Testis (tissue), 2 donors: ENCODE measurements at regions not wholly inside any gene's neighbourhood (a gene's known extent, or its start where the extent isn't known, plus 50 kb on each side); places are given as distances from the start of the nearest gene placed in this dataset.

ENCODE experiments used
- DNase-seq: peaks from one replicate; pipeline ENCODE4 v3.0.0-alpha.2; 2019
- H3K27ac ChIP-seq, 2 donors: fragments of 200-600 bp; sonication (generic); one replicate each; pipeline ENCODE4 v1.5.1; 2019
- H3K27me3 ChIP-seq: fragments of 200-600 bp; sonication (generic); one replicate; pipeline ENCODE4 v1.5.1; 2019
- H3K36me3 ChIP-seq: fragments of 200-600 bp; sonication (generic); one replicate; pipeline ENCODE4 v1.5.1; 2017; ENCODE audit warnings: low read depth; ENCODE audit errors: missing control alignments
- H3K4me1 ChIP-seq: fragments of 200-600 bp; sonication (generic); one replicate; pipeline ENCODE4 v1.5.1; 2019
- H3K4me3 ChIP-seq, 2 donors: fragments of 200-600 bp; sonication (generic); one replicate each; pipeline ENCODE4 v1.5.1; 2017 to 2019
- H3K9me3 ChIP-seq: fragments of 200-600 bp; sonication (generic); one replicate; pipeline ENCODE4 v1.5.1; 2017
- CTCF ChIP-seq, 3 experiments: fragments of 450-650 bp in 2 of 3; fragments of 200-600 bp in 1 of 3; sonication (generic) in 1 of 3; IDR thresholded peaks; one replicate each; pipeline ENCODE4 v1.5.1; 2016 to 2019; ENCODE audit warnings: antibody characterized with exemption in 3 of 3, mild to moderate bottlenecking in 2 of 3, moderate library complexity in 1 of 3
- POLR2A ChIP-seq: fragments of 450-650 bp; IDR thresholded peaks from one replicate; pipeline ENCODE4 v1.6.1; 2017; ENCODE audit warnings: antibody characterized with exemption, mild to moderate bottlenecking, moderate library complexity
- WGBS, 2 donors: methylation state at CpG; one replicate each; pipeline ENCODE4 v1.1.5; 2018; 5-methylcytosine and 5-hydroxymethylcytosine counted together
- intact Hi-C: fragments of 100-400 bp; cut with DNase I; formaldehyde crosslinking; loops from one replicate; pipeline ENCODE4 v1.15.1; 2023; ENCODE audit warnings: low total_unique reads

- DNase-seq: no peak
- Histone ChIP-seq H3K4me1 (no peaks in the 10 kb centered on the region), H3K27me3 (no peaks in the 10 kb centered on the region), H3K9me3 (no peaks in the 10 kb centered on the region), H3K27ac (no peak overlapping the region), H3K4me3 (no peak overlapping the region), H3K36me3 (no peaks in the 10 kb centered on the region)
- TF ChIP-seq POLR2A (no peak), CTCF (IDR thresholded peaks at IDR 0.05) (no peak)
- intact Hi-C loops: no loop called here
- WGBS, 2 donors: 89 to 95% methylated on average over 6 of the region's 6 CpGs
These were observed 412.2 kb upstream of the FAT1 start for GRCh38 chr4:187135878-187136277.

GRCh38 chr4:187139141-187139540 is 415.5 kb upstream of the FAT1 start:
- Histone ChIP-seq H3K36me3 (no peaks in the 10 kb centered on the region), H3K27me3 (no peaks in the 10 kb centered on the region), H3K27ac (no peak overlapping the region), H3K4me1 (no peaks in the 10 kb centered on the region), H3K4me3 (no peak overlapping the region), H3K9me3 (no peaks in the 10 kb centered on the region)
- 85 to 98% methylated on average over 4 of the region's 4 CpGs for WGBS, 2 donors
- no peak for DNase-seq
- no peak for TF ChIP-seq POLR2A
- TF ChIP-seq CTCF (IDR thresholded peaks at IDR 0.05): no peak
- intact Hi-C loops: no loop called here

- no peak overlapping the region for H3K4me3 ChIP-seq
- no peak overlapping the region for H3K27ac ChIP-seq
- H3K27me3 ChIP-seq: no peaks in the 10 kb centered on the region
- H3K9me3 ChIP-seq: no peaks in the 10 kb centered on the region
- WGBS, 2 donors: 77 to 86% methylated on average over 7 of the region's 7 CpGs
- TF ChIP-seq POLR2A (no peak), CTCF (IDR thresholded peaks at IDR 0.05) (no peak)
- no peaks in the 10 kb centered on the region for H3K36me3 ChIP-seq
- H3K4me1 ChIP-seq: peaks cover 6% of the 10 kb centered on the region
- DNase-seq: no peak
- intact Hi-C loops: no loop called here
These were observed 417.4 kb upstream of the FAT1 start for GRCh38 chr4:187141101-187141500.

- WGBS, 2 donors: 86 to 90% methylated on average over 8 of the region's 8 CpGs
- no peak for DNase-seq
- TF ChIP-seq POLR2A (no peak), CTCF (IDR thresholded peaks at IDR 0.05) (no peak)
- H3K4me1 ChIP-seq: peaks cover 6% of the 10 kb centered on the region
- H3K4me3 ChIP-seq: no peak overlapping the region
- H3K27me3 ChIP-seq: no peaks in the 10 kb centered on the region
- no peaks in the 10 kb centered on the region for H3K9me3 ChIP-seq
- H3K36me3 ChIP-seq: no peaks in the 10 kb centered on the region
- H3K27ac ChIP-seq: no peak overlapping the region
- intact Hi-C loops: no loop called here
These were observed 425.7 kb upstream of the FAT1 start for GRCh38 chr4:187149229-187149945.

GRCh38 chr4:187157380-187157958 is 433.8 kb upstream of the FAT1 start:
- peak; percentile 59 for DNase-seq
- Histone ChIP-seq H3K36me3 (no peaks in the 10 kb centered on the region), H3K27me3 (no peaks in the 10 kb centered on the region), H3K27ac (no peak overlapping the region), H3K4me1 (no peaks in the 10 kb centered on the region), H3K4me3 (peak overlapping the region; percentile 24 to 29), H3K9me3 (no peaks in the 10 kb centered on the region)
- no peak for TF ChIP-seq POLR2A
- TF ChIP-seq CTCF (IDR thresholded peaks at IDR 0.05): no peak
- 59 to 76% methylated on average over 21 of the region's 21 CpGs for WGBS, 2 donors
- intact Hi-C loops: no loop called here
